Sigmoid colon (tissue), 6 donors: ENCODE measurements at regions not wholly inside any gene's neighbourhood (a gene's known extent, or its start where the extent isn't known, plus 50 kb on each side); places are given as distances from the start of the nearest gene placed in this dataset.

Experiments
- DNase-seq: peaks from one replicate; pipeline ENCODE4 v3.0.0-alpha.2; 2019
- H3K27ac ChIP-seq, 4 donors: fragments of 200-600 bp; sonication (generic); one replicate each; pipeline ENCODE4 v1.5.1; 2016 to 2019; ENCODE audit warnings: mild to moderate bottlenecking in 1 of 4
- H3K27me3 ChIP-seq, 3 donors: fragments of 200-600 bp; sonication (generic); one replicate each; pipeline ENCODE4 v1.5.1; 2019; ENCODE audit warnings: mild to moderate bottlenecking in 1 of 3
- H3K36me3 ChIP-seq, 4 donors: fragments of 200-600 bp; sonication (generic); one replicate each; pipeline ENCODE4 v1.5.1; 2016 to 2019
- H3K4me1 ChIP-seq, 4 donors: fragments of 200-600 bp; sonication (generic); one replicate each; pipeline ENCODE4 v1.5.1; 2017 to 2019
- H3K4me3 ChIP-seq, 4 donors: fragments of 200-600 bp; sonication (generic); one replicate each; pipeline ENCODE4 v1.5.1; 2017 to 2019; ENCODE audit warnings: mild to moderate bottlenecking in 2 of 4, moderate library complexity in 1 of 4
- H3K9me3 ChIP-seq, 4 donors: fragments of 200-600 bp in 3 of 4; sonication (generic) in 3 of 4; one replicate each; pipeline versions ENCODE4 v1.5.1 to v1.6.1; 2013 to 2019
- CTCF ChIP-seq, 4 experiments: fragments of 450-650 bp in 3 of 4; fragments of 200-600 bp in 1 of 4; IDR thresholded peaks; one replicate each; pipeline ENCODE4 v1.5.1; 2016 to 2019; ENCODE audit warnings: antibody characterized with exemption in 4 of 4, mild to moderate bottlenecking in 3 of 4, moderate library complexity in 2 of 4
- EP300 ChIP-seq, 4 donors: sonication (generic); formaldehyde crosslinking; IDR thresholded peaks; one replicate each; pipeline ENCODE4 v1.6.1; 2017; ENCODE audit warnings: antibody characterized with exemption in 4 of 4
- POLR2A ChIP-seq, 2 donors: fragments of 450-650 bp; IDR thresholded peaks; one replicate each; pipeline ENCODE4 v1.6.1; 2016; ENCODE audit warnings: antibody characterized with exemption in 2 of 2, mild to moderate bottlenecking in 2 of 2, moderate library complexity in 2 of 2
- POLR2AphosphoS5 ChIP-seq, 4 donors: sonication (generic); formaldehyde crosslinking; IDR thresholded peaks; one replicate each; pipeline ENCODE4 v1.6.1; 2017; ENCODE audit warnings: antibody characterized with exemption in 4 of 4
- WGBS, 2 donors: extraction: QIAGEN DNeasy Blood & Tissue Kit; methylation state at CpG; one replicate each; pipeline ENCODE4 v1.1.7; 2013; 5-methylcytosine and 5-hydroxymethylcytosine counted together
- intact Hi-C: fragments of 100-400 bp; cut with DNase I; formaldehyde crosslinking; loops from one replicate; pipeline ENCODE4 v1.15.1; 2023
- donor health status: healthy with polysubstance abuse.
- donor health status: healthy.

- WGBS, 2 donors = 40 to 70% methylated on average over 2 of the region's 2 CpGs
- no peak overlapping the region for H3K4me3 ChIP-seq
- H3K27ac ChIP-seq = no peak overlapping the region
- H3K27me3 ChIP-seq = no peaks in the 10 kb centered on the region
- DNase-seq = no peak
- H3K36me3 ChIP-seq = no peaks in the 10 kb centered on the region
- no peaks in the 10 kb centered on the region for H3K9me3 ChIP-seq
- no peaks in the 10 kb centered on the region for H3K4me1 ChIP-seq
- intact Hi-C loops = no loop called here
- TF ChIP-seq POLR2A (IDR thresholded peaks at IDR 0.05) (no peak), POLR2AphosphoS5 (IDR thresholded peaks at IDR 0.05) (no peak), CTCF (IDR thresholded peaks at IDR 0.05) (no peak), EP300 (IDR thresholded peaks at IDR 0.05) (no peak)
These were observed 481.5 kb downstream of the EBF1 start for GRCh38 chr5:158618256-158618655.

GRCh38 chr5:158616707-158617106 lies 483.0 kb downstream of the EBF1 start:
- H3K36me3 ChIP-seq = no peaks in the 10 kb centered on the region
- DNase-seq = no peak
- no peak overlapping the region for H3K27ac ChIP-seq
- TF ChIP-seq POLR2A (IDR thresholded peaks at IDR 0.05) = no peak
- TF ChIP-seq EP300 (IDR thresholded peaks at IDR 0.05) = no peak
- TF ChIP-seq CTCF (IDR thresholded peaks at IDR 0.05) = no peak
- TF ChIP-seq POLR2AphosphoS5 (IDR thresholded peaks at IDR 0.05) = no peak
- no peaks in the 10 kb centered on the region for H3K27me3 ChIP-seq
- intact Hi-C loops = no loop called here
- H3K9me3 ChIP-seq = no peaks in the 10 kb centered on the region
- H3K4me3 ChIP-seq = no peak overlapping the region
- no peaks in the 10 kb centered on the region for H3K4me1 ChIP-seq

- no peaks in the 10 kb centered on the region for H3K27me3 ChIP-seq
- 49 to 68% methylated on average over 2 of the region's 2 CpGs for WGBS, 2 donors
- DNase-seq = no peak
These were observed 484.8 kb downstream of the EBF1 start for GRCh38 chr5:158614951-158615350.

GRCh38 chr5:158611581-158611980 lies 488.1 kb downstream of the EBF1 start:
- TF ChIP-seq CTCF (IDR thresholded peaks at IDR 0.05) (no peak), EP300 (IDR thresholded peaks at IDR 0.05) (no peak), POLR2AphosphoS5 (IDR thresholded peaks at IDR 0.05) (no peak), POLR2A (IDR thresholded peaks at IDR 0.05) (no peak)
- no peaks in the 10 kb centered on the region for H3K36me3 ChIP-seq
- no peak overlapping the region for H3K4me3 ChIP-seq
- no peaks in the 10 kb centered on the region for H3K9me3 ChIP-seq
- intact Hi-C loops = no loop called here
- no peak overlapping the region for H3K27ac ChIP-seq
- H3K4me1 ChIP-seq = no peaks in the 10 kb centered on the region
- no peak for DNase-seq
- no peaks in the 10 kb centered on the region for H3K27me3 ChIP-seq
- WGBS, 2 donors = 86 to 88% methylated on average over 4 of the region's 4 CpGs

More at GRCh38 chr5:158614951-158615350, 484.8 kb downstream of the EBF1 start:
- Histone ChIP-seq H3K4me1 (no peaks in the 10 kb centered on the region), H3K9me3 (no peaks in the 10 kb centered on the region), H3K27ac (no peak overlapping the region), H3K4me3 (no peak overlapping the region), H3K36me3 (no peaks in the 10 kb centered on the region)
- intact Hi-C loops = no loop called here
- TF ChIP-seq POLR2A (IDR thresholded peaks at IDR 0.05) (no peak), POLR2AphosphoS5 (IDR thresholded peaks at IDR 0.05) (no peak), EP300 (IDR thresholded peaks at IDR 0.05) (no peak), CTCF (IDR thresholded peaks at IDR 0.05) (no peak)

- no peaks in the 10 kb centered on the region for H3K27me3 ChIP-seq
- intact Hi-C loops = no loop called here
- H3K36me3 ChIP-seq = no peaks in the 10 kb centered on the region
- H3K9me3 ChIP-seq = no peaks in the 10 kb centered on the region
- 92 to 96% methylated on average over 2 of the region's 2 CpGs for WGBS, 2 donors
- no peak overlapping the region for H3K4me3 ChIP-seq
- TF ChIP-seq POLR2A (IDR thresholded peaks at IDR 0.05) (no peak), CTCF (IDR thresholded peaks at IDR 0.05) (no peak), EP300 (IDR thresholded peaks at IDR 0.05) (no peak), POLR2AphosphoS5 (IDR thresholded peaks at IDR 0.05) (no peak)
- no peaks in the 10 kb centered on the region for H3K4me1 ChIP-seq
- no peak for DNase-seq
- no peak overlapping the region for H3K27ac ChIP-seq
These were observed 489.7 kb downstream of the EBF1 start for GRCh38 chr5:158610051-158610415.
